Activated naive CD4-positive, alpha-beta T cell treated with anti-CD3 and anti-CD28 coated beads, Interleukin-2, amount 50 U/mL, for 24 hours (primary cell): ENCODE measurements at regions not wholly inside any gene's neighbourhood (a gene's known extent, or its start where the extent isn't known, plus 50 kb on each side); places are given as distances from the start of the nearest gene placed in this dataset.
"Not testable (repeated sequence)": the region's sequence is repeated elsewhere in the genome, so short reads cannot be mapped to it uniquely, and the experiment has no call there.

Source experiments
- H3K27ac Mint-ChIP-seq: one replicate; pipeline ENCODE4 v1.8.0; 2021; ENCODE audit warnings: mild to moderate bottlenecking, mixed read lengths
- H3K27me3 Mint-ChIP-seq: one replicate; pipeline ENCODE4 v1.8.0; 2021; ENCODE audit warnings: mixed read lengths
- H3K36me3 Mint-ChIP-seq: one replicate; pipeline ENCODE4 v1.8.0; 2021; ENCODE audit warnings: mixed read lengths
- H3K4me1 Mint-ChIP-seq: one replicate; pipeline ENCODE4 v1.8.0; 2021; ENCODE audit warnings: mixed read lengths
- H3K4me3 Mint-ChIP-seq: one replicate; pipeline ENCODE4 v1.8.0; 2021; ENCODE audit warnings: mild to moderate bottlenecking, mixed read lengths
- H3K9me3 Mint-ChIP-seq: one replicate; pipeline ENCODE4 v1.8.0; 2021; ENCODE audit warnings: mixed read lengths

GRCh38 chr7:157477550-157478212 lies 140.9 kb downstream of the DNAJB6 start:
- Mint-ChIP-seq H3K9me3 (no peaks in the 10 kb centered on the region), H3K4me3 (peak overlapping the region; percentile 67), H3K4me1 (peaks cover 52% of the 10 kb centered on the region), H3K27me3 (no peaks in the 10 kb centered on the region), H3K36me3 (peaks cover 2% of the 10 kb centered on the region), H3K27ac (peak overlapping the region; percentile 84)

DNA sequence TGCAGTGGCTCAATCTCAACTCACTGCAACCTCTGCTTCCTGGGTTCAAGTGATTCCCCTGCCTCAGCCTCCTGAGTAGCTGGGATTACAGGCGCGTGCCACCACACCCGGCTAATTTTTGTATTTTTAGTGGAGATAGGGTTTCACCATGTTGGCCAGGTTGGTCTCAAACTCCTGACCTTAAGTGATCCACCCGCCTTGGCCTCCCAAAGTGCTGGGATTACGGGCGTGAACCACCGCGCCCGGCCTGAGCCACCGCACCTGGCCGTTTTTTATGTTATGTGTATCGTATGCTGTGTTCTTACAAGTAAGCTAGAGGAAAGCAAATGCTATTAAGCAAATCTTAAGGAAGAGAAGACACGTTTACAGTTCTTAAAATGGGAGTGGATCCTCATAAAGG lies 141.8 kb downstream of the DNAJB6 start:
- peak overlapping the region; percentile 67 for H3K4me3 Mint-ChIP-seq
- H3K36me3 Mint-ChIP-seq, H3K27me3 Mint-ChIP-seq, H3K9me3 Mint-ChIP-seq: not testable (repeated sequence)
- H3K27ac Mint-ChIP-seq = peak overlapping the region; percentile 52
- peaks cover 45% of the 10 kb centered on the region for H3K4me1 Mint-ChIP-seq

- no peaks in the 10 kb centered on the region for H3K27me3 Mint-ChIP-seq
- peaks cover 41% of the 10 kb centered on the region for H3K4me1 Mint-ChIP-seq
- H3K9me3 Mint-ChIP-seq = no peaks in the 10 kb centered on the region
- H3K36me3 Mint-ChIP-seq = no peaks in the 10 kb centered on the region
- H3K4me3 Mint-ChIP-seq = no peak overlapping the region
- peak overlapping the region; percentile 84 for H3K27ac Mint-ChIP-seq
These were observed 142.5 kb downstream of the DNAJB6 start for GRCh38 chr7:157479326-157479725.

GRCh38 chr7:157480371-157481050 lies 143.7 kb downstream of the DNAJB6 start:
- Mint-ChIP-seq H3K27me3 (no peaks in the 10 kb centered on the region), H3K36me3 (no peaks in the 10 kb centered on the region), H3K27ac (no peak overlapping the region), H3K9me3 (no peaks in the 10 kb centered on the region), H3K4me3 (no peak overlapping the region), H3K4me1 (peaks cover 42% of the 10 kb centered on the region)

GRCh38 chr7:157481389-157481788 lies 144.6 kb downstream of the DNAJB6 start:
- Mint-ChIP-seq H3K4me1 (peaks cover 35% of the 10 kb centered on the region), H3K4me3 (no peak overlapping the region), H3K36me3 (no peaks in the 10 kb centered on the region), H3K9me3 (no peaks in the 10 kb centered on the region), H3K27me3 (no peaks in the 10 kb centered on the region), H3K27ac (no peak overlapping the region)

GRCh38 chr7:157482025-157482424 lies 145.2 kb downstream of the DNAJB6 start:
- Mint-ChIP-seq H3K4me1 (peaks cover 36% of the 10 kb centered on the region), H3K27me3 (no peaks in the 10 kb centered on the region), H3K36me3 (no peaks in the 10 kb centered on the region), H3K4me3 (no peak overlapping the region), H3K27ac (no peak overlapping the region), H3K9me3 (no peaks in the 10 kb centered on the region)

DNA sequence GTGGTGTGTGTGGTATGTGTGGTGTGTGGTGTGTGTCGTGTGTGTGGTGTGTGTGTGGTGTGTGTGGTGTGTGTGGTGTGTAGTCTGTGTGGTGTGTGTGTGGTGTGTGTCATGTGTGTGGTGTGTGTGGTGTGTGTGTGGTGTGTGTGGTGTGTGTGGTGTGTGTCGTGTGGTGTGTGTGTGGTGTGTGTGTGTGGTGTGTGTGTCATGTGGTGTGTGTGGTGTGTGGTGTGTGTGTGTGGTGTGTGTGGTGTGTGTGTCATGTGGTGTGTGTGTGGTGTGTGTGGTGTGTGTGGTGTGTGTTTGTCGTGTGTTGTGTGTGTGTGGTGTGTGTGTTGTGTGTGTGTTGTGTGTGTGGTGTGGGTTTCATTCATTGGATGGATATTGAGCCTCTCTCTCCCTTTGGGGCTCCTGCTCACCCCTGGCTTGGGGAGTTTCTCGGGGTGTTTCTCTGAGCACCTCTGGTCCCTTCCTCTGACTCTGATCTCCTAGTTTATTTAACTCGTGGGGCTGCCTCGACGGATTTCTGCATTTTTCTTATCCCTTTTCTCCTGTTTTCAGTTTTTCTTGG lies 145.8 kb downstream of the DNAJB6 start:
- Mint-ChIP-seq H3K9me3 (no peaks in the 10 kb centered on the region), H3K4me1 (peaks cover 36% of the 10 kb centered on the region), H3K36me3 (no peaks in the 10 kb centered on the region), H3K27ac (no peak overlapping the region), H3K4me3 (no peak overlapping the region), H3K27me3 (no peaks in the 10 kb centered on the region)

DNA sequence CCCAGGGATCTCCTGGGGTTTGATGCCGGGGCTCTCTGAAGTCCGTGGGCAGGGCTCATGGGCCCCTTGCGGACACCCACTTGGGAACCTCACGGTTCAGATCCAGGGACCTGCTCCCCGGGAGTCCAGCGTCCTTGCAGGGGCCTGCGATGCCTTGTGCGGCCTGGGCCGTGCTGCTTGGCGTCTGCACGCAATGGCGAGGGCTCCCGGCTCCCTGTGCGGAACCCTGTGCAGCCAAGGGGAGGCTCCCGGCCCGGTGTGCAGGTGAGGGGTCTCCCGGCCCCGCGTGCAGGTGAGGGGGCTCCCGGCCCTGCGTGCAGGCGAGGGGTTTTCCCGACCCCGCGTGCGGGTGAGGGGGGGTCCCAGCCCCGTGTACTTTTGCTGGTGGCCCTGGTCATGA lies 146.7 kb downstream of the DNAJB6 start:
- no peaks in the 10 kb centered on the region for H3K27me3 Mint-ChIP-seq
- H3K4me1 Mint-ChIP-seq = peaks cover 28% of the 10 kb centered on the region
- H3K36me3 Mint-ChIP-seq = no peaks in the 10 kb centered on the region
- H3K27ac Mint-ChIP-seq = no peak overlapping the region
- no peak overlapping the region for H3K4me3 Mint-ChIP-seq
- H3K9me3 Mint-ChIP-seq = no peaks in the 10 kb centered on the region

DNA sequence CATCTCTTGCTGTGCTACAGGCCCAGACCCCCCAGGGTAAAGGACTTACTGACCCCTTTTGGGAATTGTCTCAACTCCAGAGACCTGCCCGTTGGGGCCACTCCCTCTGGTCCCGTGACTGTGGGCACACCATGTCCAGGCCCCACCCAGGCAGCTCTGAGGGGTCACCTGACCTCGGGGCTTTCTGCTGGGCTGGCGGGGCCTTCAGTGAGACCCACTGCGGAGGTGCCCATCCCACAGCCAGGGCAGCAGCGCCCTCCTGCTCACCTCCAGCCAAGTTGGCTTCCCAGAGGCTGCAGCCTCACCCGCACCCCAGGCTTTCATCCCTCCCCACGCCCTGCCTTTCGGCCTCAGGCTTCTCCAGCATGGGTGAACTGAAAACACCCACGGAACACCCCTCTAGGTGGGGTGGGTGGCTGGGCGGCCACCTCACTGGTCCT lies 147.2 kb downstream of the DNAJB6 start:
- Mint-ChIP-seq H3K9me3 (no peaks in the 10 kb centered on the region), H3K36me3 (no peaks in the 10 kb centered on the region), H3K27me3 (no peaks in the 10 kb centered on the region), H3K4me1 (peaks cover 26% of the 10 kb centered on the region), H3K4me3 (no peak overlapping the region), H3K27ac (no peak overlapping the region)

GRCh38 chr7:157484411-157485081 lies 147.7 kb downstream of the DNAJB6 start:
- no peak overlapping the region for H3K4me3 Mint-ChIP-seq
- no peaks in the 10 kb centered on the region for H3K9me3 Mint-ChIP-seq
- H3K27ac Mint-ChIP-seq = no peak overlapping the region
- no peaks in the 10 kb centered on the region for H3K27me3 Mint-ChIP-seq
- no peaks in the 10 kb centered on the region for H3K36me3 Mint-ChIP-seq
- peaks cover 22% of the 10 kb centered on the region for H3K4me1 Mint-ChIP-seq

- H3K4me3 Mint-ChIP-seq = no peak overlapping the region
- H3K27me3 Mint-ChIP-seq = no peaks in the 10 kb centered on the region
- H3K9me3 Mint-ChIP-seq = no peaks in the 10 kb centered on the region
- no peak overlapping the region for H3K27ac Mint-ChIP-seq
- H3K36me3 Mint-ChIP-seq = no peaks in the 10 kb centered on the region
- H3K4me1 Mint-ChIP-seq = peaks cover 28% of the 10 kb centered on the region
These were observed 148.6 kb downstream of the DNAJB6 start for GRCh38 chr7:157485361-157485831.

- no peaks in the 10 kb centered on the region for H3K36me3 Mint-ChIP-seq
- H3K9me3 Mint-ChIP-seq = no peaks in the 10 kb centered on the region
- peak overlapping the region; percentile 52 for H3K27ac Mint-ChIP-seq
- H3K27me3 Mint-ChIP-seq = no peaks in the 10 kb centered on the region
- no peak overlapping the region for H3K4me3 Mint-ChIP-seq
- peaks cover 36% of the 10 kb centered on the region for H3K4me1 Mint-ChIP-seq
These were observed 149.4 kb downstream of the DNAJB6 start for GRCh38 chr7:157486007-157486755.

- Mint-ChIP-seq H3K9me3 (no peaks in the 10 kb centered on the region), H3K4me3 (no peak overlapping the region), H3K27me3 (no peaks in the 10 kb centered on the region), H3K27ac (no peak overlapping the region), H3K36me3 (no peaks in the 10 kb centered on the region), H3K4me1 (peaks cover 44% of the 10 kb centered on the region)
These were observed 150.4 kb downstream of the DNAJB6 start for GRCh38 chr7:157487046-157487770.

GRCh38 chr7:157488281-157488680 lies 151.5 kb downstream of the DNAJB6 start:
- H3K27me3 Mint-ChIP-seq = no peaks in the 10 kb centered on the region
- H3K9me3 Mint-ChIP-seq = no peaks in the 10 kb centered on the region
- no peak overlapping the region for H3K4me3 Mint-ChIP-seq
- peaks cover 51% of the 10 kb centered on the region for H3K4me1 Mint-ChIP-seq
- peak overlapping the region; percentile 35 for H3K27ac Mint-ChIP-seq
- H3K36me3 Mint-ChIP-seq = no peaks in the 10 kb centered on the region

DNA sequence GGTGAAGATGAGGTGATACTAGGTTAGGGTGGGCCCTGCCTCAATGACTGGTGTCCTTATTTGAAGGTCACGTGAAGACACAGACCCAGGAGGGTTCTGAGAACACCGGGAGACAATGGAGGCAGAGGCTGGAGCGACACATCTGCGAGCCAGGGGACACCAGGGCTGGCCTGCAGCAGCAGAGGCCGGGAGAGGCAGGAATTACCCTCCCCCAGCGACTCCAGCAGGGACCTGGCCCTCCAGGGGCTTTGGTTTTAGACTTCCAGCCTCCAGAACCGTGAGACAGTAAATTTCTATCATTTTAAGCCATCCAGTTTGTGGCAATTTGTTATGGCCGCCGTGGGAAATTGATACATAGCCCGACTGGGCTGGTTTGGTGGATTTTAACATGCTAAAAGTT lies 152.2 kb downstream of the DNAJB6 start:
- H3K9me3 Mint-ChIP-seq = no peaks in the 10 kb centered on the region
- H3K27me3 Mint-ChIP-seq = no peaks in the 10 kb centered on the region
- H3K27ac Mint-ChIP-seq = no peak overlapping the region
- no peak overlapping the region for H3K4me3 Mint-ChIP-seq
- H3K4me1 Mint-ChIP-seq = peaks cover 53% of the 10 kb centered on the region
- H3K36me3 Mint-ChIP-seq = peaks cover under 1% of the 10 kb centered on the region
